MM.1S (cell line): ENCODE measurements at regions not wholly inside any gene's neighbourhood (a gene's known extent, or its start where the extent isn't known, plus 50 kb on each side); places are given as distances from the start of the nearest gene placed in this dataset.

Experiments
- DNase-seq: peaks from one replicate; pipeline ENCODE4 v3.0.0-alpha.2; 2015
- H2AFZ ChIP-seq: fragments of 300-600 bp; sonication (generic); 2 replicates; pipeline ENCODE4 v1.6.0; 2016; ENCODE audit warnings: antibody characterized with exemption, low read length
- H3F3A ChIP-seq: fragments of 300-600 bp; sonication (generic); 2 replicates; pipeline ENCODE4 v1.6.1; 2016; ENCODE audit warnings: mild to moderate bottlenecking, antibody characterized with exemption, low read length, moderate library complexity, mixed read lengths; ENCODE audit not compliant: insufficient read depth
- H3K27ac ChIP-seq: fragments of 300-600 bp; sonication (generic); 2 replicates; pipeline ENCODE4 v1.5.1; 2016; ENCODE audit warnings: mild to moderate bottlenecking, low read length
- H3K27me3 ChIP-seq: fragments of 300-600 bp; sonication (generic); replicated peaks from 2 replicates; pipeline ENCODE4 v1.6.0; 2016; ENCODE audit warnings: low read length; ENCODE audit not compliant: insufficient read depth
- H3K36me3 ChIP-seq: fragments of 300-600 bp; sonication (generic); replicated peaks from 2 replicates; pipeline ENCODE4 v1.6.1; 2016; ENCODE audit warnings: mild to moderate bottlenecking, low read length, mixed read lengths; ENCODE audit not compliant: insufficient read depth
- H3K4me1 ChIP-seq: fragments of 300-600 bp; sonication (generic); 2 replicates; pipeline ENCODE4 v1.6.1; 2016; ENCODE audit warnings: low read length, mixed read lengths
- H3K4me2 ChIP-seq: fragments of 300-600 bp; sonication (generic); 2 replicates; pipeline ENCODE4 v1.6.0; 2016; ENCODE audit warnings: low read depth, low read length
- H3K4me3 ChIP-seq: fragments of 300-600 bp; sonication (generic); 2 replicates; pipeline ENCODE4 v1.5.1; 2016; ENCODE audit warnings: low read length, mixed read lengths
- H3K79me2 ChIP-seq: fragments of 300-600 bp; sonication (generic); 2 replicates; pipeline ENCODE4 v1.6.1; 2016; ENCODE audit warnings: mixed run types, low read length, mixed read lengths
- H3K9ac ChIP-seq: fragments of 300-600 bp; sonication (generic); 2 replicates; pipeline ENCODE4 v1.6.1; 2016; ENCODE audit warnings: low read length, mixed read lengths
- H3K9me2 ChIP-seq: fragments of 300-600 bp; sonication (generic); replicated peaks from 2 replicates; pipeline ENCODE4 v1.6.1; 2016; ENCODE audit warnings: mild to moderate bottlenecking, low read length, mixed read lengths; ENCODE audit not compliant: insufficient read depth
- H3K9me3 ChIP-seq: fragments of 300-600 bp; sonication (generic); replicated peaks from 2 replicates; pipeline ENCODE4 v1.6.1; 2016; ENCODE audit warnings: mild to moderate bottlenecking, low read length, mixed read lengths; ENCODE audit not compliant: insufficient read depth
- H4K20me1 ChIP-seq: fragments of 300-600 bp; sonication (generic); 2 replicates; pipeline ENCODE4 v1.6.1; 2016; ENCODE audit warnings: mild to moderate bottlenecking, low read length, moderate library complexity, mixed read lengths; ENCODE audit not compliant: insufficient read depth
- EZH2 ChIP-seq: fragments of 300-600 bp; sonication (generic); optimal IDR thresholded peaks from 2 replicates; pipeline ENCODE3; 2017; ENCODE audit warnings: low read depth, mild to moderate bottlenecking, antibody characterized with exemption, low read length, mixed read lengths
- EZH2phosphoT487 ChIP-seq: fragments of 300-600 bp; sonication (generic); IDR thresholded peaks from 2 replicates; pipeline ENCODE4 v1.6.1; 2018; ENCODE audit warnings: antibody characterized with exemption, low read length
- TF ChIP-seq, protein P1 (sequence below): fragments of 300-600 bp; sonication (generic); IDR thresholded peaks from 2 replicates; pipeline ENCODE4 v1.5.1; 2016; ENCODE audit warnings: antibody characterized with exemption, low read length, mixed read lengths

DNA sequence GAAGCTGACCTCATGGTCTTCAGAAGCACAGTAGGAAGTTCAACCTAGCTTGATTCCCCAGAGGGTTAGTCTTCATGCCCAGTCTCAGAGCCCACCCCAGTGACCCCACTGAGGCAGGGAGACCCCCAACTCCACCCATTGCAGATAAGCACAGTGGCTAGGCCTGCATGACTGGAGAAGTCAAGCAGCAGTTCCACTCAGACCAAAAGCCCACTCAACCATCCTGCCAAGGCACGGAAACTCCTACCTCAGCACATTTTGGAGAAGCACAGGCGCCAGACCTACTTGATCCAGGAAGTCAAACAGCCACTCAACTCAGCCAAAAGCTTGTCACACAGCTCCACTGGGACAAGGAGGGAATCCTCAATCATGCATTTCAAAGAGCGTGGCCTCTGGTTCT, 78.4 kb upstream of the HTR1E start:
- Histone ChIP-seq H3K9me2 (no peaks in the 10 kb centered on the region), H4K20me1 (no peaks in the 10 kb centered on the region), H3F3A (no peaks in the 10 kb centered on the region), H3K4me1 (no peaks in the 10 kb centered on the region), H3K27me3 (no peaks in the 10 kb centered on the region), H2AFZ (no peak overlapping the region), H3K9me3 (no peaks in the 10 kb centered on the region), H3K36me3 (no peaks in the 10 kb centered on the region), H3K4me2 (no peak overlapping the region), H3K4me3 (no peak overlapping the region), H3K27ac (no peak overlapping the region), H3K79me2 (no peaks in the 10 kb centered on the region), H3K9ac (no peak overlapping the region)
- no peak for DNase-seq
- TF ChIP-seq EZH2 (no peak), EZH2phosphoT487 (no peak)
- TF ChIP-seq, protein P1, sequence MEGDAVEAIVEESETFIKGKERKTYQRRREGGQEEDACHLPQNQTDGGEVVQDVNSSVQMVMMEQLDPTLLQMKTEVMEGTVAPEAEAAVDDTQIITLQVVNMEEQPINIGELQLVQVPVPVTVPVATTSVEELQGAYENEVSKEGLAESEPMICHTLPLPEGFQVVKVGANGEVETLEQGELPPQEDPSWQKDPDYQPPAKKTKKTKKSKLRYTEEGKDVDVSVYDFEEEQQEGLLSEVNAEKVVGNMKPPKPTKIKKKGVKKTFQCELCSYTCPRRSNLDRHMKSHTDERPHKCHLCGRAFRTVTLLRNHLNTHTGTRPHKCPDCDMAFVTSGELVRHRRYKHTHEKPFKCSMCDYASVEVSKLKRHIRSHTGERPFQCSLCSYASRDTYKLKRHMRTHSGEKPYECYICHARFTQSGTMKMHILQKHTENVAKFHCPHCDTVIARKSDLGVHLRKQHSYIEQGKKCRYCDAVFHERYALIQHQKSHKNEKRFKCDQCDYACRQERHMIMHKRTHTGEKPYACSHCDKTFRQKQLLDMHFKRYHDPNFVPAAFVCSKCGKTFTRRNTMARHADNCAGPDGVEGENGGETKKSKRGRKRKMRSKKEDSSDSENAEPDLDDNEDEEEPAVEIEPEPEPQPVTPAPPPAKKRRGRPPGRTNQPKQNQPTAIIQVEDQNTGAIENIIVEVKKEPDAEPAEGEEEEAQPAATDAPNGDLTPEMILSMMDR: no peak

DNA sequence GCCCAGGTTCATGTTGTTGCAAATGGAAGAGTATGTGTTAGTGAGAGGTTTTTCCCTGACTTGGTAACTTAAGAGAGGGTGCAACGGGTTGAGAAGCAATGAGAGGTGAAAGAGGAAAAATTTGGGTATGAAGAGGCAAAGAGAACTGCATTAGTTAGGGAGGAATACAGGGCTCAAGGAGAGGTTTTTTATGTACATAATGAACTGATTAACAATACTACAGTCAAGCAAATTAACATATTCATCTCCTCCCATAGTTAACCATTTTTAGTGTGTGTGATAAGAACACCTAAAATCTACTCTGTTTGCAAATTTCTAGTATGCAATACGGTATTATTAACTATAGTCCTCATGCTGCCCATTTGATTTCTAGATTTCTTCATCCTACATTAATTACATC, 79.5 kb upstream of the HTR1E start:
- no peaks in the 10 kb centered on the region for H3K4me1 ChIP-seq
- no peak overlapping the region for H3K4me2 ChIP-seq
- no peaks in the 10 kb centered on the region for H3K9me3 ChIP-seq
- H3K27ac ChIP-seq: no peak overlapping the region
- H3K36me3 ChIP-seq: no peaks in the 10 kb centered on the region
- H3F3A ChIP-seq: no peaks in the 10 kb centered on the region
- DNase-seq: no peak
- H3K4me3 ChIP-seq: no peak overlapping the region
- no peak overlapping the region for H3K9ac ChIP-seq
- no peaks in the 10 kb centered on the region for H3K79me2 ChIP-seq
- H3K9me2 ChIP-seq: no peaks in the 10 kb centered on the region
- no peak overlapping the region for H2AFZ ChIP-seq
- no peaks in the 10 kb centered on the region for H4K20me1 ChIP-seq
- no peaks in the 10 kb centered on the region for H3K27me3 ChIP-seq
- TF ChIP-seq EZH2phosphoT487 (no peak), EZH2 (no peak)
- TF ChIP-seq, protein P1: no peak

- Histone ChIP-seq H3K4me1 (no peaks in the 10 kb centered on the region), H3K27ac (no peak overlapping the region), H3K27me3 (no peaks in the 10 kb centered on the region), H3F3A (no peaks in the 10 kb centered on the region), H3K4me2 (no peak overlapping the region), H4K20me1 (no peaks in the 10 kb centered on the region), H2AFZ (no peak overlapping the region), H3K9me2 (no peaks in the 10 kb centered on the region), H3K36me3 (no peaks in the 10 kb centered on the region), H3K9ac (no peak overlapping the region), H3K9me3 (no peaks in the 10 kb centered on the region), H3K4me3 (no peak overlapping the region), H3K79me2 (no peaks in the 10 kb centered on the region)
- TF ChIP-seq, protein P1: peak; percentile 84
- TF ChIP-seq EZH2phosphoT487 (no peak), EZH2 (no peak)
- DNase-seq: peak; percentile 59
Measured at GRCh38 chr6:86856937-86857563, 80.3 kb upstream of the HTR1E start.
